IMR-90 (cell line): ENCODE measurements at regions not wholly inside any gene's neighbourhood (a gene's known extent, or its start where the extent isn't known, plus 50 kb on each side); places are given as distances from the start of the nearest gene placed in this dataset.

Experiments used
- ATAC-seq: fragments of 200-7000 bp; cut with Tn5 transposase; 2 replicates; pipeline ENCODE4 v1.9.1; 2020; ENCODE audit warnings: low read depth, mild to moderate bottlenecking, moderate library complexity
- BruUV-seq: library from RNA; stranded (reverse); fragments of 400-500 nt; replicated peaks from 2 replicates; lab custom pipeline; 2021; lab: Mats Ljungman, UMichigan
- CTCF ChIA-PET: fragments of 300-600 bp; formaldehyde crosslinking; extraction: SDS; loops from one replicate; lab custom pipeline; 2021; ENCODE audit warnings: antibody characterized with exemption; lab: Yijun Ruan, JAX
- POLR2A ChIA-PET: fragments of 300-600 bp; sonication (Branson Sonifier 250); formaldehyde crosslinking; loops from one replicate; lab custom pipeline; 2022; ENCODE audit warnings: antibody characterized with exemption; ENCODE audit not compliant: unreplicated experiment; lab: Charles Lee
- DNase-seq: peaks from one replicate; pipeline ENCODE4 v3.0.0; 2013
- H2AFZ ChIP-seq: replicated peaks from 2 replicates; pipeline ENCODE3; 2013; ENCODE audit warnings: low read length, mild to moderate bottlenecking; ENCODE audit not compliant: poor library complexity
- H2AK5ac ChIP-seq: 2 replicates; pipeline ENCODE4 v1.6.1; 2013; ENCODE audit warnings: low read depth, low read length, inconsistent platforms
- H2AK9ac ChIP-seq: replicated peaks from 2 replicates; pipeline ENCODE3; 2013; ENCODE audit warnings: mild to moderate bottlenecking, low read depth, low read length, moderate library complexity; ENCODE audit not compliant: poor library complexity
- H2BK120ac ChIP-seq: 2 replicates; pipeline ENCODE4 v1.6.1; 2013; ENCODE audit warnings: low read depth, low read length, inconsistent platforms
- H2BK15ac ChIP-seq: 3 replicates; pipeline ENCODE4 v1.6.1; 2013; ENCODE audit warnings: low read depth, low read length, inconsistent platforms
- H2BK20ac ChIP-seq: 2 replicates; pipeline ENCODE4 v1.6.1; 2013; ENCODE audit warnings: low read depth, mild to moderate bottlenecking, inconsistent platforms, low read length, moderate library complexity
- H2BK5ac ChIP-seq: 2 replicates; pipeline ENCODE4 v1.6.1; 2013; ENCODE audit warnings: mild to moderate bottlenecking, low read depth, low read length, inconsistent platforms; ENCODE audit not compliant: poor library complexity, severe bottlenecking
- H3K14ac ChIP-seq: replicated peaks from 2 replicates; pipeline ENCODE4 v1.6.1; 2013; ENCODE audit warnings: low read depth, low read length, inconsistent platforms
- H3K18ac ChIP-seq: 2 replicates; pipeline ENCODE4 v1.6.1; 2013; ENCODE audit warnings: low read depth, low read length, control low read depth
- H3K23ac ChIP-seq: 2 replicates; pipeline ENCODE4 v1.6.1; 2013; ENCODE audit warnings: low read depth, low read length, inconsistent platforms
- H3K27ac ChIP-seq: 2 replicates; pipeline ENCODE4 v1.5.1; 2013; ENCODE audit warnings: mild to moderate bottlenecking, control low read depth, low read length; ENCODE audit not compliant: insufficient read depth
- H3K27me3 ChIP-seq: 2 replicates; pipeline ENCODE4 v1.6.1; 2013; ENCODE audit warnings: low read length; ENCODE audit not compliant: control insufficient read depth, insufficient read depth
- H3K36me3 ChIP-seq: 2 replicates; pipeline ENCODE4 v1.6.1; 2013; ENCODE audit warnings: low read length, mixed read lengths; ENCODE audit not compliant: control insufficient read depth, insufficient read depth
- H3K4ac ChIP-seq: 2 replicates; pipeline ENCODE4 v1.6.1; 2013; ENCODE audit warnings: low read depth, low read length, inconsistent platforms
- H3K4me1 ChIP-seq: 2 replicates; pipeline ENCODE4 v1.6.1; 2013; ENCODE audit warnings: low read length, mixed read lengths; ENCODE audit not compliant: control insufficient read depth, insufficient read depth
- H3K4me2 ChIP-seq: 2 replicates; pipeline ENCODE4 v1.6.1; 2013; ENCODE audit warnings: low read depth, mild to moderate bottlenecking, control low read depth, low read length, moderate library complexity
- H3K4me3 ChIP-seq: 2 replicates; pipeline ENCODE4 v1.5.1; 2013; ENCODE audit warnings: low read depth, mild to moderate bottlenecking, control low read depth, low read length, moderate library complexity; ENCODE audit not compliant: insufficient read depth
- H3K56ac ChIP-seq: 2 replicates; pipeline ENCODE4 v1.6.1; 2013; ENCODE audit warnings: low read length, inconsistent platforms; ENCODE audit not compliant: insufficient read depth; ENCODE audit errors: extremely low read depth
- H3K79me1 ChIP-seq, 2 experiments: 2 replicates each; pipeline ENCODE4 v1.6.1; 2013; ENCODE audit warnings: low read length in 2 of 2, inconsistent platforms in 1 of 2, low read depth in 1 of 2
- H3K9ac ChIP-seq: 2 replicates; pipeline ENCODE4 v1.6.1; 2013; ENCODE audit warnings: low read depth, low read length, control low read depth
- H3K9me1 ChIP-seq: 2 replicates; pipeline ENCODE4 v1.6.1; 2013; ENCODE audit warnings: low read length, inconsistent platforms; ENCODE audit not compliant: insufficient read depth
- H3K9me3 ChIP-seq: 2 replicates; pipeline ENCODE4 v1.6.1; 2013; ENCODE audit warnings: low read length; ENCODE audit not compliant: control insufficient read depth, insufficient read depth
- H4K20me1 ChIP-seq: 2 replicates; pipeline ENCODE4 v1.6.1; 2013; ENCODE audit warnings: low read length, inconsistent platforms; ENCODE audit not compliant: insufficient read depth
- H4K5ac ChIP-seq: 2 replicates; pipeline ENCODE4 v1.6.1; 2013; ENCODE audit warnings: mild to moderate bottlenecking, low read depth, low read length, control low read depth
- H4K8ac ChIP-seq, 2 experiments: 2 replicates each; pipeline ENCODE4 v1.6.1; 2013; ENCODE audit warnings: low read depth in 2 of 2, low read length in 2 of 2, control low read depth in 1 of 2, inconsistent platforms in 1 of 2
- H4K91ac ChIP-seq: 2 replicates; pipeline ENCODE4 v1.6.1; 2013; ENCODE audit warnings: low read depth, low read length, inconsistent platforms; ENCODE audit not compliant: insufficient read depth
- BHLHE40 ChIP-seq: fragments of 150-350 bp; IDR thresholded peaks from 2 replicates; pipeline ENCODE4 v1.6.1; 2016; ENCODE audit warnings: mild to moderate bottlenecking, low read depth, low read length
- CEBPB ChIP-seq: IDR thresholded peaks from 2 replicates; pipeline ENCODE4 v1.6.1; 2012; ENCODE audit warnings: low read depth, low read length, improper control_type of control experiment
- CHD1 ChIP-seq: IDR thresholded peaks from 2 replicates; pipeline ENCODE4 v1.6.1; 2012; ENCODE audit warnings: low read depth, low read length, improper control_type of control experiment
- FOS ChIP-seq: fragments of 150-350 bp; IDR thresholded peaks from 2 replicates; pipeline ENCODE4 v1.6.1; 2016; ENCODE audit warnings: low read depth, low read length
- MAZ ChIP-seq: IDR thresholded peaks from 2 replicates; pipeline ENCODE4 v1.6.1; 2012; ENCODE audit warnings: low read depth, mild to moderate bottlenecking, low read length, improper control_type of control experiment, moderate library complexity, borderline replicate concordance
- MXI1 ChIP-seq: IDR thresholded peaks from 2 replicates; pipeline ENCODE4 v1.6.1; 2012; ENCODE audit warnings: low read depth, mild to moderate bottlenecking, low read length, moderate library complexity, borderline replicate concordance
- NFE2L2 ChIP-seq: fragments of 150-350 bp; IDR thresholded peaks from 2 replicates; pipeline ENCODE4 v1.6.1; 2016; ENCODE audit warnings: low read depth, mild to moderate bottlenecking, low read length
- POLR2A ChIP-seq: IDR thresholded peaks from 2 replicates; pipeline ENCODE4 v1.6.1; 2012; ENCODE audit warnings: mild to moderate bottlenecking, low read depth, low read length
- RAD21 ChIP-seq: IDR thresholded peaks from 2 replicates; pipeline ENCODE4 v1.6.1; 2012; ENCODE audit warnings: low read length, improper control_type of control experiment
- RCOR1 ChIP-seq: IDR thresholded peaks from 2 replicates; pipeline ENCODE4 v1.6.1; 2012; ENCODE audit warnings: mild to moderate bottlenecking, low read length, improper control_type of control experiment; ENCODE audit not compliant: insufficient replicate concordance
- RFX5 ChIP-seq: IDR thresholded peaks from 2 replicates; pipeline ENCODE4 v1.8.0; 2012; ENCODE audit warnings: low read depth, mild to moderate bottlenecking, low read length, moderate library complexity
- SMC3 ChIP-seq: fragments of 150-350 bp; IDR thresholded peaks from 2 replicates; pipeline ENCODE4 v1.6.1; 2016; ENCODE audit warnings: low read depth, mild to moderate bottlenecking, antibody characterized with exemption, low read length, moderate library complexity
- USF2 ChIP-seq: fragments of 150-350 bp; IDR thresholded peaks from 2 replicates; pipeline ENCODE4 v1.6.1; 2017; ENCODE audit warnings: mild to moderate bottlenecking, antibody characterized with exemption, low read length, low read depth
- WGBS, 2 experiments: methylation state at CpG; one replicate each; pipeline versions ENCODE4 v1.1.5 to v1.1.7; 2013; ENCODE audit warnings: missing lambda C conversion rate in 2 of 2; ENCODE audit not compliant: insufficient read length in 1 of 2; ENCODE audit errors: extremely low coverage in 2 of 2; 5-methylcytosine and 5-hydroxymethylcytosine counted together
- dilution Hi-C: fragments of 300-500 bp; cut with HindIII; formaldehyde crosslinking; loops from one replicate; pipeline ENCODE4 v1.14.3; 2018; ENCODE audit warnings: low sequenced_read_pairs; ENCODE audit not compliant: unreplicated experiment
- in situ Hi-C: fragments of 300-500 bp; cut with MboI; formaldehyde crosslinking; loops from 3 replicates; pipeline ENCODE4 v1.14.3; 2019; ENCODE audit warnings: low sequenced_read_pairs, inconsistent platforms, mixed read lengths
- intact Hi-C: fragments of 100-400 bp; cut with micrococcal nuclease; formaldehyde crosslinking; loops from 2 replicates; pipeline ENCODE4 v1.10.0; 2022
- TF ChIP-seq, protein P1 (sequence below): conservative IDR thresholded peaks from 2 replicates; pipeline ENCODE4 v1.5.1; 2012; ENCODE audit warnings: mild to moderate bottlenecking, low read depth, low read length, improper control_type of control experiment
- TF ChIP-seq, protein P2 (sequence below): fragments of 150-350 bp; IDR thresholded peaks from 2 replicates; pipeline ENCODE4 v1.6.1; 2016; ENCODE audit warnings: low read depth, mild to moderate bottlenecking, low read length, moderate library complexity, borderline replicate concordance

GRCh38 chr3:178022599-178022998 lies 513.6 kb upstream of the KCNMB2 start:
- WGBS, 2 experiments, result no CpG with 5 or more reads among the region's 1 CpG
- Histone ChIP-seq H4K91ac (no peak overlapping the region), H2AK9ac (no peak overlapping the region), H3K4me3 (no peak overlapping the region), H3K9ac (no peak overlapping the region), H3K9me3 (no peaks in the 10 kb centered on the region), H3K14ac (no peak overlapping the region), H3K79me1 (no peaks in the 10 kb centered on the region), H2BK5ac (no peak overlapping the region), H2BK15ac (no peak overlapping the region), H3K4me2 (no peak overlapping the region), H3K4ac (no peak overlapping the region), H3K23ac (no peak overlapping the region), H4K5ac (no peak overlapping the region), H4K20me1 (no peaks in the 10 kb centered on the region), H3K36me3 (no peaks in the 10 kb centered on the region), H3K18ac (no peak overlapping the region), H3K56ac (no peak overlapping the region), H2BK20ac (no peak overlapping the region), H3K27me3 (no peaks in the 10 kb centered on the region), H2AFZ (no peak overlapping the region), H2AK5ac (no peak overlapping the region), H3K4me1 (no peaks in the 10 kb centered on the region), H2BK120ac (no peak overlapping the region), H3K9me1 (no peaks in the 10 kb centered on the region), H4K8ac (no peak overlapping the region), H3K27ac (no peak overlapping the region)
- DNase-seq (peak; percentile 25), ATAC-seq (no peak)
- in situ Hi-C loops (no loop called here), intact Hi-C loops (no loop called here), dilution Hi-C loops (no loop called here)
- ChIA-PET CTCF (no interaction called here), POLR2A (no interaction called here)
- BruUV-seq, result no TSS peak
- no peak for TF ChIP-seq RCOR1
- no peak for TF ChIP-seq FOS
- TF ChIP-seq MAZ, result no peak
- TF ChIP-seq SMC3, result no peak
- no peak for TF ChIP-seq MXI1
- no peak for TF ChIP-seq CEBPB
- no peak for TF ChIP-seq RFX5
- TF ChIP-seq, protein P1, sequence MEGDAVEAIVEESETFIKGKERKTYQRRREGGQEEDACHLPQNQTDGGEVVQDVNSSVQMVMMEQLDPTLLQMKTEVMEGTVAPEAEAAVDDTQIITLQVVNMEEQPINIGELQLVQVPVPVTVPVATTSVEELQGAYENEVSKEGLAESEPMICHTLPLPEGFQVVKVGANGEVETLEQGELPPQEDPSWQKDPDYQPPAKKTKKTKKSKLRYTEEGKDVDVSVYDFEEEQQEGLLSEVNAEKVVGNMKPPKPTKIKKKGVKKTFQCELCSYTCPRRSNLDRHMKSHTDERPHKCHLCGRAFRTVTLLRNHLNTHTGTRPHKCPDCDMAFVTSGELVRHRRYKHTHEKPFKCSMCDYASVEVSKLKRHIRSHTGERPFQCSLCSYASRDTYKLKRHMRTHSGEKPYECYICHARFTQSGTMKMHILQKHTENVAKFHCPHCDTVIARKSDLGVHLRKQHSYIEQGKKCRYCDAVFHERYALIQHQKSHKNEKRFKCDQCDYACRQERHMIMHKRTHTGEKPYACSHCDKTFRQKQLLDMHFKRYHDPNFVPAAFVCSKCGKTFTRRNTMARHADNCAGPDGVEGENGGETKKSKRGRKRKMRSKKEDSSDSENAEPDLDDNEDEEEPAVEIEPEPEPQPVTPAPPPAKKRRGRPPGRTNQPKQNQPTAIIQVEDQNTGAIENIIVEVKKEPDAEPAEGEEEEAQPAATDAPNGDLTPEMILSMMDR, result no peak
- TF ChIP-seq BHLHE40, result no peak
- TF ChIP-seq RAD21, result no peak
- TF ChIP-seq, protein P2, sequence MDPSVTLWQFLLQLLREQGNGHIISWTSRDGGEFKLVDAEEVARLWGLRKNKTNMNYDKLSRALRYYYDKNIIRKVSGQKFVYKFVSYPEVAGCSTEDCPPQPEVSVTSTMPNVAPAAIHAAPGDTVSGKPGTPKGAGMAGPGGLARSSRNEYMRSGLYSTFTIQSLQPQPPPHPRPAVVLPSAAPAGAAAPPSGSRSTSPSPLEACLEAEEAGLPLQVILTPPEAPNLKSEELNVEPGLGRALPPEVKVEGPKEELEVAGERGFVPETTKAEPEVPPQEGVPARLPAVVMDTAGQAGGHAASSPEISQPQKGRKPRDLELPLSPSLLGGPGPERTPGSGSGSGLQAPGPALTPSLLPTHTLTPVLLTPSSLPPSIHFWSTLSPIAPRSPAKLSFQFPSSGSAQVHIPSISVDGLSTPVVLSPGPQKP, result no peak
- TF ChIP-seq USF2, result no peak
- TF ChIP-seq NFE2L2, result no peak
- TF ChIP-seq CHD1, result no peak
- no peak for TF ChIP-seq POLR2A
